ENCODE measurements at regions not wholly inside any gene's neighbourhood (a gene's known extent, or its start where the extent isn't known, plus 50 kb on each side); places are given as distances from the start of the nearest gene placed in this dataset.
"Not testable (repeated sequence)": the region's sequence is repeated elsewhere in the genome, so short reads cannot be mapped to it uniquely, and the experiment has no call there.

- POLR2A ChIA-PET; H3K4me1 Mint-ChIP-seq; H3K36me3 Mint-ChIP-seq (ENCODE audit: low read depth); H3K27ac Mint-ChIP-seq; H3K9me3 Mint-ChIP-seq; CTCF ChIA-PET; H3K27me3 Mint-ChIP-seq; H3K4me3 Mint-ChIP-seq: not testable (repeated sequence)
- peak; percentile 10 for DNase-seq
Observed at GRCh38 chr17:30663727-30664455, 160.6 kb downstream of the CRLF3 start.

- DNase-seq; H3K36me3 Mint-ChIP-seq (ENCODE audit: low read depth); H3K27me3 Mint-ChIP-seq: not testable (repeated sequence)
Observed at GRCh38 chr17:30657148-30657547, 167.3 kb downstream of the CRLF3 start.

GRCh38 chr17:30653038-30653437 lies 171.5 kb downstream of the CRLF3 start:
- CTCF ChIA-PET; H3K36me3 Mint-ChIP-seq (ENCODE audit: low read depth): not testable (repeated sequence)

More at GRCh38 chr17:30657148-30657547, 167.3 kb downstream of the CRLF3 start:
- H3K27ac Mint-ChIP-seq, H3K9me3 Mint-ChIP-seq, POLR2A ChIA-PET, H3K4me3 Mint-ChIP-seq, H3K4me1 Mint-ChIP-seq: not testable (repeated sequence)
- CTCF ChIA-PET: interaction anchor here (0.7 kb wide), 1 partner anchor 64 kb away, joined by 3 read pairs; no protein-coding TSS in a partner anchor

GRCh38 chr17:30650149-30650548 lies 172.9 kb downstream of the GOSR1 start:
- H3K4me3 Mint-ChIP-seq; POLR2A ChIA-PET; DNase-seq; H3K27me3 Mint-ChIP-seq; H3K27ac Mint-ChIP-seq; H3K9me3 Mint-ChIP-seq; H3K36me3 Mint-ChIP-seq (ENCODE audit: low read depth): not testable (repeated sequence)
- CTCF ChIA-PET: interaction anchor here (0.6 kb wide), 3 partner anchors 44 to 778 kb away, joined by 3 to 4 read pairs (median 3); no protein-coding TSS in a partner anchor
- H3K4me1 Mint-ChIP-seq: peaks cover 11% of the 10 kb centered on the region

More at GRCh38 chr17:30653038-30653437, 171.5 kb downstream of the CRLF3 start:
- H3K27me3 Mint-ChIP-seq, H3K4me1 Mint-ChIP-seq, POLR2A ChIA-PET, H3K4me3 Mint-ChIP-seq, H3K27ac Mint-ChIP-seq, H3K9me3 Mint-ChIP-seq, DNase-seq: not testable (repeated sequence)

- H3K27me3 Mint-ChIP-seq; H3K4me3 Mint-ChIP-seq; DNase-seq; H3K36me3 Mint-ChIP-seq (ENCODE audit: low read depth); H3K27ac Mint-ChIP-seq; H3K9me3 Mint-ChIP-seq; CTCF ChIA-PET; POLR2A ChIA-PET: not testable (repeated sequence)
- H3K4me1 Mint-ChIP-seq: peaks cover 11% of the 10 kb centered on the region
Observed at GRCh38 chr17:30648015-30648620, 170.9 kb downstream of the GOSR1 start.

DNA sequence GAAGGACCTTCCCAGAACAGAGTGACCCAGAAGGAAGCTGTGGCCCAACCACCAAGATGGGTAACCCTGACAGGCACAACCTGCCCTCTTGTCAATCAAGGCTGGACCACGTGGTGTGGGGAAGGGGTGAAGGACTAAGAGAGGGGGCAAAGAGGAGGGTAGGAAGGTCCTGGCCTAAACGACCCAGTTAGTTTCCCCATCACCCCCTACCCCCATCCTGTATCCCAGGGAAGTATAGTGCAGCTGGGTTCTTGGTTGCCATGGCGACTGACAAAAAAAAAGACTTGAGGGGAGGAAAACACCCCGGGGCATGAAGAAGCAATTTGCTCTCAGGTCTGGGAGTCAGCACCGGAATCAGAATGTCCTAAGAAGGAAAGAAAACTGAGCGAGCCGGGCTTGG lies 168.7 kb downstream of the GOSR1 start:
- H3K27me3 Mint-ChIP-seq; H3K9me3 Mint-ChIP-seq; H3K4me3 Mint-ChIP-seq; H3K27ac Mint-ChIP-seq; H3K4me1 Mint-ChIP-seq; CTCF ChIA-PET; POLR2A ChIA-PET; H3K36me3 Mint-ChIP-seq (ENCODE audit: low read depth): not testable (repeated sequence)
- DNase-seq: peak; percentile 6

DNA sequence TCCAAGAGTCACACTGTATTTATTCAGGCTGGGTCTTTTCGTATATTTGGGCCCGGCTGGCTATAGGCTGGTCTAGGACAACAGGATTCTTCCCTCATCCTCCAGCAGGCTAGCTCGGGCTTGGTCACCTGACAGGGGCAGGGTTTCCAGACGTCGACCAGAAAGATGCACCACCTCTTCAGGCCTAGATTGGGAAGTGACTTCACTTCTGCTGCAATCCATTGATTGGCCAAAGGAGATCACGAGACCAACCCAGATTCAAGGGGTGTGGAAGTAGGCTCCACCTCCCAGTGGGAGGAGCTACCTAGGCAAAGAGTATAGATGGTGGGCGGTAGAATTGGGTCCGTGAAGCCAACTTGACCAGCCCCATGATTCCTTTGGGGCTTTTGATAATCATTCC lies 167.5 kb downstream of the GOSR1 start:
- H3K36me3 Mint-ChIP-seq (ENCODE audit: low read depth); H3K4me3 Mint-ChIP-seq; H3K27ac Mint-ChIP-seq; H3K4me1 Mint-ChIP-seq; CTCF ChIA-PET; H3K27me3 Mint-ChIP-seq; H3K9me3 Mint-ChIP-seq; POLR2A ChIA-PET: not testable (repeated sequence)
- peak; percentile 32 for DNase-seq

- H3K9me3 Mint-ChIP-seq; H3K4me3 Mint-ChIP-seq; H3K27ac Mint-ChIP-seq; POLR2A ChIA-PET; H3K4me1 Mint-ChIP-seq; DNase-seq; H3K27me3 Mint-ChIP-seq; H3K36me3 Mint-ChIP-seq (ENCODE audit: low read depth): not testable (repeated sequence)
- CTCF ChIA-PET: interaction anchor here (0.7 kb wide), 1 partner anchor 201 kb away, joined by 4 read pairs; no protein-coding TSS in a partner anchor
Observed at GRCh38 chr17:30644287-30644686, 167.1 kb downstream of the GOSR1 start.

- H3K27me3 Mint-ChIP-seq; H3K4me1 Mint-ChIP-seq; H3K27ac Mint-ChIP-seq; CTCF ChIA-PET; DNase-seq; POLR2A ChIA-PET; H3K36me3 Mint-ChIP-seq (ENCODE audit: low read depth); H3K9me3 Mint-ChIP-seq; H3K4me3 Mint-ChIP-seq: not testable (repeated sequence)
Observed at GRCh38 chr17:30641428-30641827, 164.2 kb downstream of the GOSR1 start.

GRCh38 chr17:30639391-30639790 lies 162.2 kb downstream of the GOSR1 start:
- H3K4me3 Mint-ChIP-seq; POLR2A ChIA-PET; H3K36me3 Mint-ChIP-seq (ENCODE audit: low read depth); H3K9me3 Mint-ChIP-seq; DNase-seq; H3K4me1 Mint-ChIP-seq; H3K27ac Mint-ChIP-seq; H3K27me3 Mint-ChIP-seq; CTCF ChIA-PET: not testable (repeated sequence)

DNA sequence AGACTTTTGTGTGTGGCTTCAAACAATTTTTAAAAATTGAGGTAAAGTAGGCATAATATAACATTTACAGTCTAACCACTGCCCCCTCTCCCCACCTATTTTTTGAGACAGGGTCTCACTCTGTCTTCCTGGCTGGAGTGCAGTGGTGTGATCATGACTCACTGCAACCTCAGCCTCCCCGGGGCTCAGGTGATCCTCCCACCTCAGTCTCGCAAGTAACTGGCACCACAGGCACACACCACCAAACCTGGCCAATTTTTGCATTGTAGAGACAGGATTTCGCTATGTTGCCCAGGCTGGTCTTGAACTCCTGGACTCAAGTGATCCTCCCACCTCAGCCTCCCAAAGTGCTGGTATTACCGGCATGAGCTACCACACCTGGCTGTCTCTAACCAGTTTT lies 161.8 kb downstream of the GOSR1 start:
- POLR2A ChIA-PET; H3K9me3 Mint-ChIP-seq; H3K27me3 Mint-ChIP-seq; H3K4me1 Mint-ChIP-seq; H3K36me3 Mint-ChIP-seq (ENCODE audit: low read depth); DNase-seq; CTCF ChIA-PET; H3K4me3 Mint-ChIP-seq; H3K27ac Mint-ChIP-seq: not testable (repeated sequence)

DNA sequence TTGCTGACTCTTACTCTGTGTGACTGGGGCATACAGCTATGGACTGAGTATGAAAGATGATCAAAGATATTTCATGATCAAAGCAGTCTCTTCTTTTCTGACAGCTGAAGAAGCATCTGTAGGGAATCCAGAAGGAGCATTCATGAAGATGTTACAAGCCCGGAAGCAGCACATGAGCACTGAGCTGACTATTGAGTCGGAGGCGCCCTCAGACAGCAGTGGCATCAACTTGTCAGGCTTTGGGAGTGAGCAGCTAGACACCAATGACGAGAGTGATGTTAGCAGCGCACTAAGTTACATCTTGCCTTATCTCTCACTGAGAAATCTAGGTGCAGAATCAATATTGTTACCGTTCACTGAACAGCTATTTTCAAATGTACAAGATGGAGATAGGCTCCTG lies 154.4 kb downstream of the GOSR1 start:
- H3K4me3 Mint-ChIP-seq; H3K36me3 Mint-ChIP-seq (ENCODE audit: low read depth); CTCF ChIA-PET; H3K27me3 Mint-ChIP-seq; H3K27ac Mint-ChIP-seq; POLR2A ChIA-PET; H3K4me1 Mint-ChIP-seq; DNase-seq; H3K9me3 Mint-ChIP-seq: not testable (repeated sequence)

DNA sequence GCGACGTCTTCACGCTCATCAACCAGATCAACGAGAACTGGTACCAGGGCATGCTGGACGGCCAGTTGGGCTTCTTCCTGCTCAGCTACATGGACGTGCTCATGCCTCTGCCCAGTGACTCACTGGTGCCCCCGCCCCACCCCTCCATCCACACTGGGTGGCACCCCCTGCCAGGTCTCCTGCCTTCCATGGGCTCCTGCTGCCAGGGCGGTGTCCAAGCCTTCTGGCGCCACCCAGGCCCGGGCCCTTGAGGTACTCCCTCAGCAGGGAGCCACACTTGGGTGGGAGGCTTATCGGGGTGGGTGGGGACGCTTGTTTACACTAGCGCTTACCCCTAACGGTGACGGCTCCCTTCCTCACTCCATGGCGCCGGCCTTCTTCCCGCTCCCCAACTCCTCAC lies 148.2 kb downstream of the GOSR1 start:
- H3K4me3 Mint-ChIP-seq; H3K36me3 Mint-ChIP-seq (ENCODE audit: low read depth); H3K4me1 Mint-ChIP-seq; H3K27ac Mint-ChIP-seq; H3K27me3 Mint-ChIP-seq; H3K9me3 Mint-ChIP-seq; POLR2A ChIA-PET; CTCF ChIA-PET; DNase-seq: not testable (repeated sequence)

DNA sequence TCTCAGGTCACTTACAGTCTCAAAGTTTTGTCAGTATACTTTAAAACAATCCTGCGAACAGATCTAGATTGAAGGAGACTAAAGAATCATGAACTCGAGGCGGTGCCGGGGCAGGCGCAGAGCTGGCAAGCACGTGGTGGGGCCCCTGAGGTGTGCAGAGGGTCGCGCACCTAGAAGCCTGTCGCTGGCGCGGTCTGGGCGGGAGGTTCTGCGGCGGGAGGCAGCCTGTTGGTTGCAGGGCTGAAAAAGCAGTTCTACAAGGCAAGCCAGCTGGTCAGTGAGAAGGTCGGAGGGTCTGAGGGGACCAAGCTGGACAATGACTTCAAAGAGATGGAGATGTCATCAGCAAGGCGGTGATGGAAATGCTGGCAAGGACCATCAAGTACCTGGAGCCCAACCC lies 147.0 kb downstream of the GOSR1 start:
- H3K36me3 Mint-ChIP-seq (ENCODE audit: low read depth); H3K4me1 Mint-ChIP-seq; H3K27ac Mint-ChIP-seq; H3K27me3 Mint-ChIP-seq; CTCF ChIA-PET; H3K9me3 Mint-ChIP-seq; H3K4me3 Mint-ChIP-seq; POLR2A ChIA-PET; DNase-seq: not testable (repeated sequence)
